Uterus (tissue), 3 donors: ENCODE measurements at regions not wholly inside any gene's neighbourhood (a gene's known extent, or its start where the extent isn't known, plus 50 kb on each side); places are given as distances from the start of the nearest gene placed in this dataset.

Source experiments
- DNase-seq, 2 donors: peaks; one replicate each; pipeline ENCODE4 v3.0.0-alpha.2; 2019 to 2020
- H3K27ac ChIP-seq, 2 donors: fragments of 200-600 bp; sonication (generic); 1 replicate in 1 of 2; 2 replicates in 1 of 2; pipeline ENCODE4 v1.5.1; 2016 to 2018
- H3K27me3 ChIP-seq, 2 donors: fragments of 200-600 bp; sonication (generic); one replicate each; pipeline ENCODE4 v1.5.1; 2018 to 2019; ENCODE audit warnings: control low read depth in 1 of 2
- H3K36me3 ChIP-seq, 2 donors: fragments of 200-600 bp; sonication (generic); one replicate each; pipeline ENCODE4 v1.5.1; 2019; ENCODE audit warnings: control low read depth in 1 of 2
- H3K4me1 ChIP-seq, 2 donors: fragments of 200-600 bp; sonication (generic); one replicate each; pipeline ENCODE4 v1.5.1; 2018 to 2019; ENCODE audit warnings: control low read depth in 1 of 2
- H3K4me3 ChIP-seq, 2 donors: fragments of 200-600 bp; sonication (generic); 1 replicate in 1 of 2; 2 replicates in 1 of 2; pipeline ENCODE4 v1.5.1; 2018 to 2019; ENCODE audit warnings: mild to moderate bottlenecking in 1 of 2
- H3K9me3 ChIP-seq, 2 donors: fragments of 200-600 bp; sonication (generic); one replicate each; pipeline ENCODE4 v1.5.1; 2019; ENCODE audit warnings: control low read depth in 1 of 2
- POLR2A ChIP-seq, 2 donors: fragments of 450-650 bp; IDR thresholded peaks; one replicate each; pipeline ENCODE4 v1.6.1; 2016; ENCODE audit warnings: antibody characterized with exemption in 2 of 2, mild to moderate bottlenecking in 1 of 2, moderate library complexity in 1 of 2
- intact Hi-C: fragments of 100-400 bp; cut with DNase I; formaldehyde crosslinking; loops from one replicate; pipeline ENCODE4 v1.15.1; 2023; ENCODE audit warnings: low total_unique reads
- TF ChIP-seq, protein P1 (sequence below), 4 experiments: fragments of 200-600 bp in 2 of 4; fragments of 450-650 bp in 2 of 4; sonication (generic) in 2 of 4; IDR thresholded peaks; one replicate each; pipeline ENCODE4 v1.5.1; 2016 to 2019; ENCODE audit warnings: antibody characterized with exemption in 4 of 4, mild to moderate bottlenecking in 2 of 4, moderate library complexity in 1 of 4
- donor health status: DM: yes; HTN: yes; CAD: no.

DNA sequence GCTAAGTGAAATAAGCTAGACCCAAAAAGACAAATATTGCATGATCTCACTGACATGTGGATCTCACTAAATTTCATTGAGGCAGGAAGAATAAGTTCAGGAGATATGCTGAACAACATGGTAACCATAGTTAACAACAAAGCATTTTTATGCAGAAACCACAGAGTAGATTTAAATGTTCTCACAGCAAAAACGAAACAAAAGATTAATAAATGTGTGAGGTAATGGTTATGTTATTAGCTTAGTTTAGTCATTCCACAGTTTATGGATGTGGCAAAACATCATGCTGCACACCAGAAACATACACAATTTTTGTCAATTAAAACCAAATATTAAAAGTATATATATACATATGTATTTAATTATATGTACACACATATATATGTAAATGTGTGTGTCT, 765.8 kb downstream of the SLITRK5 start:
- no peak for DNase-seq
- Histone ChIP-seq H3K9me3 (no peaks in the 10 kb centered on the region), H3K36me3 (no peaks in the 10 kb centered on the region), H3K27me3 (no peaks in the 10 kb centered on the region), H3K4me3 (no peak overlapping the region), H3K4me1 (no peaks in the 10 kb centered on the region), H3K27ac (no peak overlapping the region)
- no peak for TF ChIP-seq POLR2A (IDR thresholded peaks at IDR 0.05)
- TF ChIP-seq, protein P1, sequence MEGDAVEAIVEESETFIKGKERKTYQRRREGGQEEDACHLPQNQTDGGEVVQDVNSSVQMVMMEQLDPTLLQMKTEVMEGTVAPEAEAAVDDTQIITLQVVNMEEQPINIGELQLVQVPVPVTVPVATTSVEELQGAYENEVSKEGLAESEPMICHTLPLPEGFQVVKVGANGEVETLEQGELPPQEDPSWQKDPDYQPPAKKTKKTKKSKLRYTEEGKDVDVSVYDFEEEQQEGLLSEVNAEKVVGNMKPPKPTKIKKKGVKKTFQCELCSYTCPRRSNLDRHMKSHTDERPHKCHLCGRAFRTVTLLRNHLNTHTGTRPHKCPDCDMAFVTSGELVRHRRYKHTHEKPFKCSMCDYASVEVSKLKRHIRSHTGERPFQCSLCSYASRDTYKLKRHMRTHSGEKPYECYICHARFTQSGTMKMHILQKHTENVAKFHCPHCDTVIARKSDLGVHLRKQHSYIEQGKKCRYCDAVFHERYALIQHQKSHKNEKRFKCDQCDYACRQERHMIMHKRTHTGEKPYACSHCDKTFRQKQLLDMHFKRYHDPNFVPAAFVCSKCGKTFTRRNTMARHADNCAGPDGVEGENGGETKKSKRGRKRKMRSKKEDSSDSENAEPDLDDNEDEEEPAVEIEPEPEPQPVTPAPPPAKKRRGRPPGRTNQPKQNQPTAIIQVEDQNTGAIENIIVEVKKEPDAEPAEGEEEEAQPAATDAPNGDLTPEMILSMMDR (IDR thresholded peaks at IDR 0.05), result no peak
- intact Hi-C loops, result no loop called here

DNA sequence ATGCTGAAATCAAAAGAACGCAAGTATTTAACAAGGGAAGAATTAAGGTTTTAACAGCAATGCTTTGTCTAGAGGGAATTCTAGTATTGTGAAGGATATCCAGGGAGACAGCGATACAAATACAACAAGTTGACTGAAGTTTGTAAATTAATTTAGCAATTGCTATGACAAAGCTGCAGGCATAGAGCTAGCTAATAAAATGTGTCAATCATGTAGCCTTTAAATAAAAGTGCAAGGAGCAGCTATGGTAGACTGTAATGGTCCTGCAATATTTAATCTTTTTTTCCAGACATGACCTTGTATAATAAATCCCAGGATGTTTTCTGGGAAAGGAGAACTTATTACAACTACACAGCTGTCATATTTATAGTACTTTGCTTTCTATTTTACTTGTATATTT, 779.3 kb downstream of the SLITRK5 start:
- no peaks in the 10 kb centered on the region for H3K4me1 ChIP-seq
- H3K27ac ChIP-seq, result no peak overlapping the region
- DNase-seq, result no peak
- intact Hi-C loops, result no loop called here
- H3K27me3 ChIP-seq, result no peaks in the 10 kb centered on the region
- no peak overlapping the region for H3K4me3 ChIP-seq
- H3K9me3 ChIP-seq, result no peaks in the 10 kb centered on the region
- TF ChIP-seq, protein P1 (IDR thresholded peaks at IDR 0.05), result no peak
- TF ChIP-seq POLR2A (IDR thresholded peaks at IDR 0.05), result no peak
- no peaks in the 10 kb centered on the region for H3K36me3 ChIP-seq

DNA sequence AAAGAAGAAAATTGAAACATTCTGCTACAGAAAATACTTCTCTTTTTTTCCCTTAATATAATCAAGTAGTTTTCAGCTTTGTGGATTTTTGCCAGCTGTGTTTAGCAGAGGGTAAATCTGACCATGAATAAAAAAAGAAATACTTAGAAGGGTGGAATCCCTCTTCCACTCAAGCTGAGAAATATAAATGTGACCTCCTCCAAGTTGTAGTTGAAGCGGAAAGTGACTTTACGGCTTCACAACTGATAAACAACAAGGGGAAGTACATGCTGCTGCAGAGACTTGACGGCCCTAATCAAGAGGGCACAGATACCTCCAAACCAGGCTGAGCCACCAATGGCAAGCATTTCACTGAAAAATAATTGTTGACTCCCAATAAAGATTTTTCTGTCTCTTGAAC, 785.0 kb downstream of the SLITRK5 start:
- TF ChIP-seq POLR2A (IDR thresholded peaks at IDR 0.05), result no peak
- TF ChIP-seq, protein P1 (IDR thresholded peaks at IDR 0.05), result no peak
- Histone ChIP-seq H3K27ac (no peak overlapping the region), H3K4me3 (no peak overlapping the region), H3K36me3 (no peaks in the 10 kb centered on the region), H3K9me3 (no peaks in the 10 kb centered on the region), H3K27me3 (peaks cover 0 to 4% of the 10 kb centered on the region in 2 donors), H3K4me1 (no peaks in the 10 kb centered on the region)
- no peak for DNase-seq
- intact Hi-C loops, result no loop called here

DNA sequence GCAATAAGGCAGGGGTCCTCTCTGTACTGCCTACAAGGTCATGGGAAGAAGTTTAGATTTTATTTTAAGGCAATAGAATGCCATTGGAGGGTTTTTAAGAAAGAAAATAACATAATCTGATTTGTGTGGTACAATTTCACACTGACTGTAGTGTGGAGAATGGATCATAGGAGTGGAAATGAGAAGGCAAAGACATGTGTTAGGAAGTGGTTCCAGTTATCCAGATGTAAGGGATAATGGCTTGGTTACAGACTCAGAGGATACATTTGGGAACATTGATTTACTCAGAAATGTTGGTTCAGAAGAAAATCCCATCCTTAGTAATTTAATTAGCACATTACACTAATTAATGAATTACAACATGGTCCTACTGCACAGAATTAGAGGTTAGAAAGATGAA, 788.2 kb downstream of the SLITRK5 start:
- no peak for TF ChIP-seq POLR2A (IDR thresholded peaks at IDR 0.05)
- TF ChIP-seq, protein P1 (IDR thresholded peaks at IDR 0.05), result no peak
- peaks cover 0 to 4% of the 10 kb centered on the region in 2 donors for H3K27me3 ChIP-seq
- H3K4me3 ChIP-seq, result no peak overlapping the region
- intact Hi-C loops, result no loop called here
- no peaks in the 10 kb centered on the region for H3K9me3 ChIP-seq
- DNase-seq, result no peak
- no peaks in the 10 kb centered on the region for H3K36me3 ChIP-seq
- H3K27ac ChIP-seq, result no peak overlapping the region
- H3K4me1 ChIP-seq, result no peaks in the 10 kb centered on the region

DNA sequence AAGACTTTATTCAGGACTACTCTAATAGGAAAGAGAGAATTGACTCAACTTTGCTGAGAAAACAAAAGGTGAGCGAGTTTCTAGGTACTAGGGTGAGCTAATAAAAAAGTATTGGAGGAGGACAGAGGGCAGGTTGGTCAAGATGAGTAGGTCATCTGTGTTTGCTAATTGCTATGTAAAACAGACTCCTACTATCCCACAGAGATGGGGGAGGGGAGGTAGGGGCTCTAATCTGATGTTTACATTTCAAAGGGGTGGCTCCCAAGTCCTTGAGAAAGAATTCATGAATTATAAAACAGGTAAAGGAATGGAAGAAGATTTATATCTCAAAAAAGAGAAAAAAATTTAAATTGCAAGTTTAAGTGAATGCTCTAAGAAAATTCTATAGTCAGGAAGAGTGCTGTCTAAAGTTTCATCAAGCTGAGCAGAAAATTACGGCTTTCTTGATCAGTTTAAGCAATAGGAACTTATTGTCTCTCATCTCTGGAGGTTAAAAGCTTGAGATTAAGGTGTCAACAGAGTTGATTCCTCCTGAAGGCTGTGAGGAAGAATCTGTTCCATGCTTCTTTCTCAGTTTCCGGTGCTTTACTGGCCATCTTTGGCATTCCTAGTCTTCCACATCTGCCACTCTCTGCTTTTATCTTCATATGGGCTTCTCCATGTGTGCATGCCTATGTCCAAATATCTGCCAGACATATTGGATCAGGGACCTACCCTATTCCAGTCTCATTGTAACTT, 790.3 kb downstream of the SLITRK5 start:
- no peak overlapping the region for H3K4me3 ChIP-seq
- no peaks in the 10 kb centered on the region for H3K4me1 ChIP-seq
- H3K9me3 ChIP-seq, result no peaks in the 10 kb centered on the region
- H3K36me3 ChIP-seq, result no peaks in the 10 kb centered on the region
- intact Hi-C loops, result no loop called here
- DNase-seq, result no peak
- H3K27ac ChIP-seq, result no peak overlapping the region
- peaks cover 0 to 4% of the 10 kb centered on the region in 2 donors for H3K27me3 ChIP-seq
- TF ChIP-seq, protein P1 (IDR thresholded peaks at IDR 0.05), result no peak
- no peak for TF ChIP-seq POLR2A (IDR thresholded peaks at IDR 0.05)
